Smooth muscle cell (in vitro differentiated cells): ENCODE measurements at regions not wholly inside any gene's neighbourhood (a gene's known extent, or its start where the extent isn't known, plus 50 kb on each side); places are given as distances from the start of the nearest gene placed in this dataset.

Experiments
- DNase-seq: peaks from one replicate; lab custom pipeline; 2025; ENCODE audit not compliant: unreplicated experiment; lab: John Stamatoyannopoulos, UW
- H2AFZ ChIP-seq: fragments of 200-600 bp; sonication (generic); 2 replicates; pipeline ENCODE4 v1.6.0; 2016; ENCODE audit warnings: antibody characterized with exemption, low read depth, mild to moderate bottlenecking
- H3F3A ChIP-seq: fragments of 200-600 bp; sonication (generic); 2 replicates; pipeline ENCODE4 v1.6.0; 2017; ENCODE audit warnings: antibody characterized with exemption, low read depth
- H3K27ac ChIP-seq: fragments of 200-600 bp; sonication (generic); 2 replicates; pipeline ENCODE4 v1.5.1; 2016; ENCODE audit warnings: low read depth, mild to moderate bottlenecking
- H3K27me3 ChIP-seq: fragments of 200-600 bp; sonication (generic); 2 replicates; pipeline ENCODE4 v1.6.1; 2016; ENCODE audit warnings: low read depth, mild to moderate bottlenecking
- H3K36me3 ChIP-seq: fragments of 200-600 bp; sonication (generic); 2 replicates; pipeline ENCODE4 v1.5.1; 2016; ENCODE audit warnings: low read depth
- H3K4me1 ChIP-seq: fragments of 200-600 bp; sonication (generic); 2 replicates; pipeline ENCODE4 v1.5.1; 2016; ENCODE audit warnings: low read depth
- H3K4me2 ChIP-seq: fragments of 200-600 bp; sonication (generic); 2 replicates; pipeline ENCODE4 v1.6.0; 2016; ENCODE audit warnings: mild to moderate bottlenecking
- H3K4me3 ChIP-seq: fragments of 200-600 bp; sonication (generic); 2 replicates; pipeline ENCODE4 v1.5.1; 2016; ENCODE audit warnings: mild to moderate bottlenecking
- H3K79me2 ChIP-seq: fragments of 200-600 bp; sonication (generic); 2 replicates; pipeline ENCODE4 v1.6.0; 2016; ENCODE audit warnings: low read depth, mild to moderate bottlenecking
- H3K9ac ChIP-seq: fragments of 200-600 bp; sonication (generic); 2 replicates; pipeline ENCODE4 v1.6.0; 2016; ENCODE audit warnings: low read depth
- H3K9me3 ChIP-seq: fragments of 200-600 bp; sonication (generic); replicated peaks from 2 replicates; pipeline ENCODE4 v1.5.1; 2016; ENCODE audit warnings: low read depth
- H4K20me1 ChIP-seq: fragments of 200-600 bp; sonication (generic); 2 replicates; pipeline ENCODE4 v1.6.0; 2016; ENCODE audit warnings: low read depth
- WGBS: methylation state at CpG from one replicate; pipeline ENCODE4 v1.1.7; 2016; ENCODE audit warnings: low lambda C conversion rate; 5-methylcytosine and 5-hydroxymethylcytosine counted together
- TF ChIP-seq, protein P1 (sequence below): fragments of 200-600 bp; sonication (generic); IDR thresholded peaks from 2 replicates; pipeline ENCODE4 v1.5.1; 2017; ENCODE audit warnings: borderline replicate concordance, mild to moderate bottlenecking, antibody characterized with exemption; ENCODE audit not compliant: insufficient read depth, poor library complexity, severe bottlenecking

DNA sequence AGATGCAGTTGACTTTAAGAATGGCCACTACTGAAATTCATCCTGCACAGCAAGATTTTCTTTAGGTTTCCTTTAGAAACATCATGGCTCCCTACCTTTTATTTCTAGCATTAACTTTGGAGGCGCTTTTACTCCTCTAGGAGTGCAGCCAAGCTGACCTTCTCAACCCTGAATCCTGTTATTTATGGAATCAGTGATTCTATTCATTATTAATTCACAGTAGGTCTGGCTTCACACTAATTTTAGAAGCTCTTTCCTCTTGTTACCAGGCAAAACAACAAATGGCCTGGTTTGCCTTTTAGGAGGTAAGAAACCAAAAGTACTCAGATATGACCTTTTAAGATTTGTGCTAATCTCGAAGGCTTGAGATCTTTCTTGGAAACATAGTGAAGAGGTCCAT lies 93.0 kb upstream of the PELI1 start:
- TF ChIP-seq, protein P1, sequence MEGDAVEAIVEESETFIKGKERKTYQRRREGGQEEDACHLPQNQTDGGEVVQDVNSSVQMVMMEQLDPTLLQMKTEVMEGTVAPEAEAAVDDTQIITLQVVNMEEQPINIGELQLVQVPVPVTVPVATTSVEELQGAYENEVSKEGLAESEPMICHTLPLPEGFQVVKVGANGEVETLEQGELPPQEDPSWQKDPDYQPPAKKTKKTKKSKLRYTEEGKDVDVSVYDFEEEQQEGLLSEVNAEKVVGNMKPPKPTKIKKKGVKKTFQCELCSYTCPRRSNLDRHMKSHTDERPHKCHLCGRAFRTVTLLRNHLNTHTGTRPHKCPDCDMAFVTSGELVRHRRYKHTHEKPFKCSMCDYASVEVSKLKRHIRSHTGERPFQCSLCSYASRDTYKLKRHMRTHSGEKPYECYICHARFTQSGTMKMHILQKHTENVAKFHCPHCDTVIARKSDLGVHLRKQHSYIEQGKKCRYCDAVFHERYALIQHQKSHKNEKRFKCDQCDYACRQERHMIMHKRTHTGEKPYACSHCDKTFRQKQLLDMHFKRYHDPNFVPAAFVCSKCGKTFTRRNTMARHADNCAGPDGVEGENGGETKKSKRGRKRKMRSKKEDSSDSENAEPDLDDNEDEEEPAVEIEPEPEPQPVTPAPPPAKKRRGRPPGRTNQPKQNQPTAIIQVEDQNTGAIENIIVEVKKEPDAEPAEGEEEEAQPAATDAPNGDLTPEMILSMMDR, result no peak
- Histone ChIP-seq H3F3A (no peaks in the 10 kb centered on the region), H3K4me3 (no peak overlapping the region), H3K4me2 (no peak overlapping the region), H3K36me3 (no peaks in the 10 kb centered on the region), H4K20me1 (no peaks in the 10 kb centered on the region), H3K27ac (no peak overlapping the region), H3K9ac (no peak overlapping the region), H3K79me2 (no peaks in the 10 kb centered on the region), H3K4me1 (no peaks in the 10 kb centered on the region), H3K27me3 (no peaks in the 10 kb centered on the region), H2AFZ (no peak overlapping the region), H3K9me3 (no peaks in the 10 kb centered on the region)
- WGBS, result 97% methylated on average over 2 of the region's 2 CpGs
- DNase-seq, result no peak

DNA sequence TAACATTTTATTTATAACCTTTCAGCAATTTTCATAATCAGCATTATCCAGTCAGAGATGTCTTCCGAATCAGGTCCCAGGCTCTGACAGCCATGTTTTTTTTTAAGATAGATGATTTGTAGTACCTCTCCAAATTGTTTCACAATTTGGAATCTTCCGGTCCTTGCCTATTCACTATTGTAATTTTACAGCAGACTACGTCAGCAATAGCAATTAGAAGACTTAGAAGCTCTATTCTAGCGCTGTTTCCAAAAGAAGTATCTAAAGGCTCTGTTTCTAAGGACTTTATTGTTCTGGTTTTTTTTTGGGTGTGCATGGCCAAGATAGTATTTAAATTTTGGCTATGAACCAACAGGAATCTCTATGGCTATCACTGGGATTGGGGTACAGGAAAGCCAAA lies 94.6 kb upstream of the PELI1 start:
- no peaks in the 10 kb centered on the region for H3K27me3 ChIP-seq
- no peak overlapping the region for H2AFZ ChIP-seq
- no peak overlapping the region for H3K4me3 ChIP-seq
- no peaks in the 10 kb centered on the region for H3K4me1 ChIP-seq
- no peak overlapping the region for H3K9ac ChIP-seq
- no peaks in the 10 kb centered on the region for H3K36me3 ChIP-seq
- no peak overlapping the region for H3K4me2 ChIP-seq
- H4K20me1 ChIP-seq, result no peaks in the 10 kb centered on the region
- H3K9me3 ChIP-seq, result no peaks in the 10 kb centered on the region
- no peak for DNase-seq
- H3K27ac ChIP-seq, result no peak overlapping the region
- 95% methylated on average over 4 of the region's 4 CpGs for WGBS
- TF ChIP-seq, protein P1, result no peak
- H3F3A ChIP-seq, result no peaks in the 10 kb centered on the region
- H3K79me2 ChIP-seq, result no peaks in the 10 kb centered on the region

DNA sequence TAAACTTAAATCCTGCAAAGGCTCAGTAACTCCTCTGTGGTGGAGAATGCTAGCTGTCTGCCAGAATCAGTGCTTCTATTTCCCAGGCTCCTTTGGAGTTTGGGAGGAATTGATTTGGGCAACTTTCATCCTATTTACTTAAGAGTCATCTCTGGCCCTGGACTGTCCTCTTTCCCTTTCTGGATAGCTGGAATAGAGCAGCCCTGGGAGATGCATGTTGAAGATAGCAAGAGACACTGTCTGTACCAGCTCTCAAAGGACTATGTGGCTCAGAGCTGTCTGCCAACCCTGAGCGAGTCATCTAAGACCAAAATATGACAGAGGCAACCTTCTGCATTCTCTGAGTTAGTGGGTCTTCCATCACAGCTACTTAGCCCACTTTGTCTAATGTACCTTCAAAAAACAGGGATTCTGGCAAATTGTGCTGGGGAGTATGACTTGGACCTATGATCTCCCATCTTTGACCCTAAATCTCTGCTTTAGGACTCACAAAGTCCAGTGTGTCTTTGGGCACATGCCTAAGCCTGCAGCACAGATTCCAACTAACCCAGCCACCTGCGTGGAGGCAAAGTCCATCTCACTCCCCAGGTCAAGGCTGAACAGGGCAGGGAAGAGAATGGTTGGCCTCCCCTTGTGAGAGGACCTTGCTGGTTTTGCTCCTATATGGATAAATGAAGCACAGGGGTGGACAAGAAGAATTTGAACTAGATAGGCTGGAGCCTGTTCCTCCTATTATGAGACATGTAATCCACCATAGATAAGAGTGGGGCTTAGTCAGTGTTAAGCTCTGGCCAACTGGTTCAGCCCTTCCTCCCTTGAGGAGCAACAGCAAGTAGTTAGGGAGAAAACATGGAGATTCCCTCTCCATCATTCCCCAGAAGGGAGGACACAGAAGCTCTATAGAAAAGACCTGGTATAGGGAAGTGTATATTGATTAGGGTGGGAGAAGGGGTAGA lies 99.1 kb upstream of the PELI1 start:
- DNase-seq, result no peak
- no peaks in the 10 kb centered on the region for H3K36me3 ChIP-seq
- no peaks in the 10 kb centered on the region for H3F3A ChIP-seq
- no peaks in the 10 kb centered on the region for H4K20me1 ChIP-seq
- no peak overlapping the region for H3K9ac ChIP-seq
- H2AFZ ChIP-seq, result no peak overlapping the region
- WGBS, result 76% methylated on average over 2 of the region's 2 CpGs
- TF ChIP-seq, protein P1, result no peak
- H3K9me3 ChIP-seq, result no peaks in the 10 kb centered on the region
- no peak overlapping the region for H3K4me2 ChIP-seq
- H3K4me3 ChIP-seq, result no peak overlapping the region
- no peaks in the 10 kb centered on the region for H3K79me2 ChIP-seq
- H3K27ac ChIP-seq, result no peak overlapping the region
- H3K27me3 ChIP-seq, result no peaks in the 10 kb centered on the region
- no peaks in the 10 kb centered on the region for H3K4me1 ChIP-seq

DNA sequence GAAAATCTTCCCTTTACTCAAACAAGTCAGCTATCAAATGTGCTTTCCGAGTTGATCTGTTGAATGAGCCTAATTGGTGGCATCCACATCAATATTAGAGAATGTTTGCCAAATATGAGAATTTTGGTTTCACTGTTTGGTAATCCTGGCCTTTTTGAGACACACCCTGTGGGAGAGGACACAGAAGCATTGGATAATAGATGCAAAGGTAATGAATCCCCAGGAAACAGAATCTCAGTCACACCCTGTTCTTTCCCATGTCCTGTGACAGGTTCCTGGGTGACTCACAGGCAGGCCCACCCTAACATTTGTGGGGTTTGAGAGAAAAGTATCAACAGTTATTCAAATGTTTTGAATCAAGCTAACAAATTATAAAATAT lies 99.8 kb upstream of the PELI1 start:
- no peak for DNase-seq
- no peaks in the 10 kb centered on the region for H3K4me1 ChIP-seq
- H3K27ac ChIP-seq, result no peak overlapping the region
- no peak overlapping the region for H3K4me2 ChIP-seq
- no peak overlapping the region for H2AFZ ChIP-seq
- H3K9me3 ChIP-seq, result no peaks in the 10 kb centered on the region
- H3F3A ChIP-seq, result no peaks in the 10 kb centered on the region
- WGBS, result 96% methylated on average over 1 of the region's 1 CpG
- H4K20me1 ChIP-seq, result no peaks in the 10 kb centered on the region
- no peaks in the 10 kb centered on the region for H3K27me3 ChIP-seq
- H3K9ac ChIP-seq, result no peak overlapping the region
- TF ChIP-seq, protein P1, result no peak
- no peaks in the 10 kb centered on the region for H3K36me3 ChIP-seq
- H3K79me2 ChIP-seq, result no peaks in the 10 kb centered on the region
- no peak overlapping the region for H3K4me3 ChIP-seq
